GM18861 (cell line): ENCODE measurements at regions not wholly inside any gene's neighbourhood (a gene's known extent, or its start where the extent isn't known, plus 50 kb on each side); places are given as distances from the start of the nearest gene placed in this dataset.
"Not testable (repeated sequence)": the region's sequence is repeated elsewhere in the genome, so short reads cannot be mapped to it uniquely, and the experiment has no call there.

ENCODE experiments used
- ATAC-seq: cut with Tn5 transposase; IDR thresholded peaks from one replicate; pipeline ENCODE4 v1.9.1; 2021; ENCODE audit not compliant: unreplicated experiment

DNA sequence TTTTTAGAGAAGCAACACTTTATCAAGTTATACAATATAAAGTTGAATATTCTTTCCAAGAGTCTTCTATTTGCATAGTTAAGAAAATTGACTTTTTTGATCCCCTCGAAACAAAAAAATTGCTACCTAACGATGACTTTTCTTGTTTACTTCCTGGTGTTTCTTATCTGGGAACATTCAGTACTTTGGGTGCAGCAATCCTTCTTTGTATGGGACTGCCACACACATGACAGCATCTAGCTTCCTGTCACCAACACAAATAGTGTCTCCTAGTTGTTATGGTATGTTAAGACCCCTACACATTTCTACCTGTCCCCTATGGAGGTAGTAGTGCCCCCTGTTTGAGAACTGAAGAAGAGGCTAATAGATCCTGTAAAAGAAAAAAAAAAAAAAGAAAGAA lies 841.7 kb upstream of the FAT3 start:
- ATAC-seq = no peak

DNA sequence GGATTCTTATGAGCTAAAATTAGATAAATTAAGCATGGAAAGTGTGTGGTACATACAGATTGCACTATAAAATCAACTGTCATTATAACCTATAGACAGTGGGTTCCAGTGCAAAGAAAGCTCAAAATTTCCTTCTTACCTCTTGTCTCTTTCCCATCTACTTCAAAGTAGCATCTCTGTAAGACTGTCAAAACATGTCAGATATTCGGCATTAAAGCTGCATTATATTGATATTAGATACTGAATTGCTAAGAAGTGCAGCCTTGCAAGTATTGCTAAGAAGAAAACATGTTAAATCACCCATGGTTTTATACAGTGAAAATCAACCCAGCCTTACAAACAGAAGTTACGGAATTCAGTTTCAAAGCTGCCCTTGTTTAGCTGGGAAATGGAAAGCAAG lies 849.8 kb upstream of the FAT3 start:
- no peak for ATAC-seq

- ATAC-seq = no peak
Measured at GRCh38 chr11:91373497-91373896, 851.1 kb upstream of the FAT3 start.

GRCh38 chr11:91366816-91367215 lies 857.8 kb upstream of the FAT3 start:
- ATAC-seq = no peak

GRCh38 chr11:91365986-91366585 lies 858.5 kb upstream of the FAT3 start:
- no peak for ATAC-seq

DNA sequence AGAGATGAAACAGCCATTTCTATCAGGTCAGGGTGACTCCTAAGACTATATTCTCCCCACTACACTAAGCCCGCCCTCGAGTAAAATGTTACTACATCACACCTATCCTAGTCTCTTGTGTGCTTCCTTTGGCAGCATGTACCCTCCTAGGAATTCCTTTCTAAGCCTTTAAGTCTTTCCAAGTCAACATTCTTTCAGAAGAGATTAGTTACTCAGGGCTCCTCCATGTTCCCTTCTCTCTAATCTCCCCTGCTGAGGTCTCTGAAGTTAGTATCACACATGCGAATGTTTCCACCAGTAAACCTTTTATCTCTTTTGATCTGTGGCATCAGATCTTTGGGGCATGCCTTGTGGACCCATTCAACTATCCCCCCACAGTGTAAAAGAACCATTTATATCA lies 873.7 kb upstream of the FAT3 start:
- no peak for ATAC-seq

- ATAC-seq = no peak
Measured at GRCh38 chr11:91326751-91327150, 897.9 kb upstream of the FAT3 start.

DNA sequence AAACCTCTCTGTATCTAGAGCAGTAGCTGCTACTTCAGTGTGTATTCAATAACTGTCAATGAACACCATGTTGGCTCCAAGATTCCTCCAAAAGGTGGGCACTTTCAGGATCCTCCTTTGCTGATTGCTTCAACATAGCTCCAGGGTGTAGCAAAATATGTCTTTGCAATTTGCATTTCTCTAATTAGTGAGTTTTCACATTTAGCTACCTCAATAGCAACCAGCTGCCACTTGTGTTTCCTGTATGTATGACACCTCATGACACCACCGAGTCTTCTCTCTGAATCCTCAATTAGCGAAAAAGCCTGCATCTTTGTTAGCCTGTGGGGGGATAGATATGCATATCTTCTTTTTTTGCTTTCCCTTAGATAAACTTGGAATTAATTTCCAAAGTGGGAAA lies 898.3 kb upstream of the FAT3 start:
- ATAC-seq = no peak

- ATAC-seq = no peak
Measured at GRCh38 chr11:91314521-91314920, 910.1 kb upstream of the FAT3 start.

DNA sequence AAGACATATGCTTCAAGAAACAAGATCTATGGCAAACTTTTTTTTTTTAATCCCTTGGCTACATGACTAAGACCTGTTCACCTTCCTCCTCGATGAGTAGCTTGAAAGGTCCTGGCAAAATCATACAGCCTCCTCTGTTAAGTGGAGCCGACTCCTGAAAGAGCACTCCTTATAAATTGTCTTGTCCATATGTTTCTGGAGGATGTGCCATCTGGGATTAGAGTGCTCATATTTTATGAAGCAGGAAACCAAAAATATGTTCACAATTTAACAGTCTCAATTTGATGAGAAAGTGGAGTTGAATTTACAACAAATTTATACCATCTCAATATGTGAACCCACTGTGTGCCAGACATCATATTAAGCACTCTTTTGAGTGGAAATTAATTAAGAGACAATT lies 912.1 kb upstream of the FAT3 start:
- no peak for ATAC-seq

GRCh38 chr11:91310085-91310484 lies 914.5 kb upstream of the FAT3 start:
- ATAC-seq = no peak

DNA sequence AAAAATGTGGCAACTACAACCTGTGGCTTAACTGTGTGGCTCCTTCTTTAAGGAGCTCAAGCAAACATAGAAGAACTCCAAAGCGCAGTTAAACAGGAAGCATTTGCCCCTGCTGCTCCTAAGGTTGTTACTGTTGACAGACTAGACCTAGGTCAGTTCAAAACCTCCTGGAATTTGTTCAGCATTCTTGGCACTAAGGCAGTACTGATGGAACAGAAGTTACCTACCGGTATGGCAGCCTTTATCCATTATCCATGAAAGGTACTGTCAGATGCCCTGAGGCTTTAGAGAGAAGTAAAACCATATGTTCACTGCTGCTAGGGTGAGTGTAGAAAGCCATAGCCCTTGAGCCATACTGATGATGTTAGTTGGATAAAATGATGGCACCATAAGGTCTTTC lies 916.5 kb upstream of the FAT3 start:
- no peak for ATAC-seq

GRCh38 chr11:91305402-91305801 lies 919.2 kb upstream of the FAT3 start:
- ATAC-seq = no peak

GRCh38 chr11:91303749-91304148 lies 920.9 kb upstream of the FAT3 start:
- no peak for ATAC-seq

DNA sequence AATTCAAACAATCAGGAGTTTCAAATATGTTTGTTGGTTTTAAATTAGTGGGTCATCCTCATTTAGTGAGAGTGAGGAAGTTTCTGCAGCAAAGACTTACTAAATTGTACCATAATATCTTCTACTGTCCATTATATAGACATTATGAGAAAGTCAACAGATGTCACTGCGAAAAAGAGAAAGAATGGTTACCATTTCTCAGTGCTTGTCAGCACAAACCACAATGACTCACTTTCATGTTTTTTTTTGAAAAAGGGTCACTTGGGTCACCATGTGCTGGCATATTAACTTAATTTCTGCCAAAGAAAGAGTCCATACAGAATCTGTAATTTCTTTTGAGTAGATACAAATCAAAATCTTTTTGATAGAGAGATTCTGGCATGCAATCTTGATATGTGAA lies 924.6 kb upstream of the FAT3 start:
- ATAC-seq = peak; percentile 78

DNA sequence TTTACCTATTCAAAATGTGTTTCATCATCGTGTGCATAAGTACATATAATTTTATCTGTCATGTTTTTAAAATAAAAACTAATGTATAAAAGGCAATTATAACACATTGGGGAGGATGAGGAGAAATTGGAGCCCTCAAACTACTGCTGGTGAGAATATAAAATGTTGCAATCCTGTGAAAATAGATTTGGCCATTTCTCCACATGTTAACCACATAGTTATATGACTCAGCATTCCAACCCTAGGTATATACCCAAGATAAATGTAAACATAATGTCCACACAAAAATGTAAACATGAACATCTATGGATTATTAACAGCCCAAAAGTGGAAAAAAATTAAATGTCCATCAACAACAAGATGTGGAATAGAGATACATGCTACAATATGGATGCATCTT lies 928.0 kb upstream of the FAT3 start:
- ATAC-seq = no peak

DNA sequence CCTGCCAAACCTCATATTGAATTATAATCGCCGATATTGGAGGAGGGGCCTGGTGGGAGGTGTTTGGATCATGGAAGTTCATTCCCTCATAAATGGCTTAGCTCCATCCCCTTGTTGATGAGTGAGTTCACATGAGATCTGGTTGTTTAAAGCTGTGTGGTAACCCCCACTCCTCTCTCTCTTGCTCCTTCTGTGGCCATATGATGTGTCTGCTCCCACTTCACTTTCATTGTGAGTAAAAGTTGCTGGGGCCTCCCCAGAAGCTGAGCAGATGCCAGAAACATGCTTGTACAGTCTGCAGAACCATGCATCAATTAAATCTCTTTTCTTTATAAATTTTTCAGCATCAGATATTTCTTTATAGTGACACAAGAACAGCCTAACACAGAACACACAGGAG lies 929.0 kb upstream of the FAT3 start:
- peak; percentile 42 for ATAC-seq

DNA sequence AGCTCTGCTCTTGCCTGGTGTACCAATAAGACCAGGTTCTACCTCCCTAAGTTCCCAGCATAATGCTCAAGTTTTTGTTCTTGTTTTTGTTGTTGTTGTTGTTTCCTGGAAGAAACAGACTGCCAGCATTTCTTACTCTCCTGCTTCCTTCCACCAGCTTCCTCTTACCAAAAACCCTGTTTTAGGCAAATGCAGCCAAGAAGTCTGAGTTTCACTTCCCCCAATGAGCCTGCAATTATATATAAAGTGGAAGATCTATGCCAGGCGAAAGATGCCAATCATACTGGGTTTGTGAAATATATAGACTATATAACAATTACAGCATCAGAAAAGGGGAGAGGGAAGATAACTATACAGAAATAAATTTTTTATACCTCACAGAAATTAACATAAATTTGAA lies 931.5 kb upstream of the FAT3 start:
- ATAC-seq = no peak

- ATAC-seq = no peak
Measured at GRCh38 chr11:91272089-91272488, 952.5 kb upstream of the FAT3 start.

GRCh38 chr11:91268512-91269295 lies 955.9 kb upstream of the FAT3 start:
- ATAC-seq = not testable (repeated sequence)

- no peak for ATAC-seq
Measured at GRCh38 chr11:91265946-91266345, 958.7 kb upstream of the FAT3 start.

DNA sequence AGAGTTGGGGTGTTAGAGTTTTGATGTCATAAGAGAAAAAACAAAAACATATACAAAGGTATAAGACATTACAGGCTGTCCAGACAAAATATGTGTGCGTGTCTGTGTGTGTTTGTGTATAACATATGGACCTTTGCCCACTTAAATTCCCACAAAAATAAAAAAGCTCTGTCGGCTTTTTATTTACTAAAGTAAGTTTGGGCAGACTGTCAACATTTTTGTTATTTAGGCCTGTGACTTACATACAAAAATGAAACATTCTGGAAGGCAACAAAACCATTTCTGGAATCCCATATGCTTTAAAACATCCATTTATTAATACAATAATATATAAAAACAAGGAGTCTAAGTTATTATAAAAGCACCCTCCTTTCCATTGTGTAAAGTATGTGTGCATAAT lies 960.1 kb upstream of the FAT3 start:
- ATAC-seq = no peak
